ENCODE measurements at regions not wholly inside any gene's neighbourhood (a gene's known extent, or its start where the extent isn't known, plus 50 kb on each side); places are given as distances from the start of the nearest gene placed in this dataset.

DNA sequence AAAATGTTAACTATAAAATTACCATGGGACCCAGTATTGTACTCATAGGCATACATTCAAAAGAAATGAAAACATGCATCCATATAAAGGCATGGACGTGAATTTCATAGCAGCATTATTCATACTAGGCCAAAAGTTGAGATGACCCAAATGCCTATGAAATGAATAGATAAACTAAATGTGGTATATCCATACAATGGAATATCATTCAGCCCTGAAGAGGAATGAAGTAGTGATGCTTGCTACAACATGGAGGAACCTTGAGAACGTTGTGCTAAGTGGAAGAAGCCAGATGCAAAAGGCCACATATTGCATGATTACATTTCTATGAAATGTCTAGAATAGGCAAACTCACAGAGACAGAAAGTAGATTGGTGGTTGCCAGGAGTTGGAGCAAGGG, 127.1 kb upstream of the IPO9 start:
- Mint-ChIP-seq H3K36me3 (ENCODE audit: low read depth) (no peaks in the 10 kb centered on the region), H3K9me3 (peaks cover 6% of the 10 kb centered on the region), H3K4me3 (no peak overlapping the region), H3K4me1 (ENCODE audit: low read depth) (peaks cover 3% of the 10 kb centered on the region), H3K27ac (no peak overlapping the region), H3K27me3 (ENCODE audit: low read depth) (peaks cover 3% of the 10 kb centered on the region)
- no peak for DNase-seq (ENCODE audit: low spot score)

DNA sequence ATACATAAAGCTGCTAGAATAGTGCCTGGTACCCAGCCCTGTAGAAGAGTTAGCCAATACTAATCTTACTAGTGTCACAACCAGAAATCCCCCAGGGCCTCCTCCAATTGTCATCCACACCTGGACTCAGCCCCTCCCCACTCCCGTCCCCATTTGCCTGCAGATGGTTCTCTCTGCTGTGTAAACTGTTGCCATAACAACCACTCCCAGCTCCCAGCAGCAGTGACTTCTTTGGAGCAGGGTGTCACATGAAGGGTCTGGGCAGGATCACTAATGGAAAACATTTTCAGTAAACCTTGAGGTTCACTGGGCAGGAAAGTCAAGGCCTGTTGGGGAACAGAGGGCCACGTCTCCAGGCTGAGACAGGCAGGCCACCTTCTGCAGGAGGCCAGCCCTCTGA, 126.0 kb upstream of the IPO9 start:
- peaks cover 3% of the 10 kb centered on the region for H3K4me1 Mint-ChIP-seq (ENCODE audit: low read depth)
- peaks cover 6% of the 10 kb centered on the region for H3K9me3 Mint-ChIP-seq
- no peaks in the 10 kb centered on the region for H3K36me3 Mint-ChIP-seq (ENCODE audit: low read depth)
- no peak overlapping the region for H3K27ac Mint-ChIP-seq
- peaks cover 3% of the 10 kb centered on the region for H3K27me3 Mint-ChIP-seq (ENCODE audit: low read depth)
- DNase-seq (ENCODE audit: low spot score): no peak
- H3K4me3 Mint-ChIP-seq: no peak overlapping the region

GRCh38 chr1:201703621-201704438, 125.1 kb upstream of the IPO9 start:
- Mint-ChIP-seq H3K4me1 (ENCODE audit: low read depth) (peaks cover 3% of the 10 kb centered on the region), H3K9me3 (peaks cover 6% of the 10 kb centered on the region), H3K27ac (no peak overlapping the region), H3K4me3 (no peak overlapping the region), H3K36me3 (ENCODE audit: low read depth) (no peaks in the 10 kb centered on the region), H3K27me3 (ENCODE audit: low read depth) (peaks cover 3% of the 10 kb centered on the region)
- DNase-seq (ENCODE audit: low spot score): peak; percentile 44

- Mint-ChIP-seq H3K36me3 (ENCODE audit: low read depth) (no peaks in the 10 kb centered on the region), H3K9me3 (peaks cover 6% of the 10 kb centered on the region)
Observed at GRCh38 chr1:201704439-201704792, 124.5 kb upstream of the IPO9 start.

GRCh38 chr1:201705389-201705788, 123.6 kb upstream of the IPO9 start:
- H3K27ac Mint-ChIP-seq: no peak overlapping the region
- peaks cover 3% of the 10 kb centered on the region for H3K27me3 Mint-ChIP-seq (ENCODE audit: low read depth)
- H3K4me1 Mint-ChIP-seq (ENCODE audit: low read depth): no peaks in the 10 kb centered on the region

More at GRCh38 chr1:201704439-201704792, 124.5 kb upstream of the IPO9 start:
- H3K27ac Mint-ChIP-seq: no peak overlapping the region
- peaks cover 3% of the 10 kb centered on the region for H3K27me3 Mint-ChIP-seq (ENCODE audit: low read depth)
- no peak for DNase-seq (ENCODE audit: low spot score)
- peaks cover 3% of the 10 kb centered on the region for H3K4me1 Mint-ChIP-seq (ENCODE audit: low read depth)
- no peak overlapping the region for H3K4me3 Mint-ChIP-seq

GRCh38 chr1:201706109-201706508, 122.8 kb upstream of the IPO9 start:
- H3K27ac Mint-ChIP-seq: no peak overlapping the region
- no peak for DNase-seq (ENCODE audit: low spot score)
- H3K36me3 Mint-ChIP-seq (ENCODE audit: low read depth): no peaks in the 10 kb centered on the region
- peaks cover 3% of the 10 kb centered on the region for H3K27me3 Mint-ChIP-seq (ENCODE audit: low read depth)
- H3K4me1 Mint-ChIP-seq (ENCODE audit: low read depth): no peaks in the 10 kb centered on the region
- H3K4me3 Mint-ChIP-seq: no peak overlapping the region
- peaks cover 6% of the 10 kb centered on the region for H3K9me3 Mint-ChIP-seq

More at GRCh38 chr1:201705389-201705788, 123.6 kb upstream of the IPO9 start:
- no peak overlapping the region for H3K4me3 Mint-ChIP-seq
- peaks cover 6% of the 10 kb centered on the region for H3K9me3 Mint-ChIP-seq
- no peak for DNase-seq (ENCODE audit: low spot score)
- H3K36me3 Mint-ChIP-seq (ENCODE audit: low read depth): no peaks in the 10 kb centered on the region

DNA sequence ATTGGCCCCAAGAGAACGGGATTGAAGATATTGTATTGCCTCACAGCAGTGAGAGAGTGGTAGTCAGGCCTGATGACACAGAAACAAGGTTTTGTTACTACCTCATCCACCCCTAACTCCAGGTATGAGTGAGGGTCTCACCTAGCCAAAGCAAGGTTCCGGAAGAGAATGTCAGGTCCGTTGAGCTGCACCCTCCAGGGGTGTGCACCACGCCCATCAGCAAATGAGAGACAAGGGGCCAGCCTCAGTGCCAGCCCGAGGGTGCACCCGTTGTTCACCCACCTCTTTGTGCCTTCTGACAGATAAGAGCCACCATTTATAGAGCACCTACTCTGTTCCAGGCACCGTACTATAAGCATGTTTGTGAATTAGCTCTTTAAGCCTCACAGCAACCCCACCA, 121.9 kb upstream of the IPO9 start:
- no peak overlapping the region for H3K27ac Mint-ChIP-seq
- H3K36me3 Mint-ChIP-seq (ENCODE audit: low read depth): no peaks in the 10 kb centered on the region
- H3K9me3 Mint-ChIP-seq: no peaks in the 10 kb centered on the region
- no peak overlapping the region for H3K4me3 Mint-ChIP-seq
- H3K27me3 Mint-ChIP-seq (ENCODE audit: low read depth): peaks cover 3% of the 10 kb centered on the region
- H3K4me1 Mint-ChIP-seq (ENCODE audit: low read depth): no peaks in the 10 kb centered on the region
- no peak for DNase-seq (ENCODE audit: low spot score)

GRCh38 chr1:201707656-201708055, 121.3 kb upstream of the IPO9 start:
- Mint-ChIP-seq H3K4me1 (ENCODE audit: low read depth) (no peaks in the 10 kb centered on the region), H3K9me3 (no peaks in the 10 kb centered on the region), H3K27ac (no peak overlapping the region), H3K27me3 (ENCODE audit: low read depth) (peaks cover 3% of the 10 kb centered on the region), H3K4me3 (no peak overlapping the region), H3K36me3 (ENCODE audit: low read depth) (no peaks in the 10 kb centered on the region)
- no peak for DNase-seq (ENCODE audit: low spot score)

GRCh38 chr1:201708085-201708512, 120.9 kb upstream of the IPO9 start:
- no peak overlapping the region for H3K27ac Mint-ChIP-seq

DNA sequence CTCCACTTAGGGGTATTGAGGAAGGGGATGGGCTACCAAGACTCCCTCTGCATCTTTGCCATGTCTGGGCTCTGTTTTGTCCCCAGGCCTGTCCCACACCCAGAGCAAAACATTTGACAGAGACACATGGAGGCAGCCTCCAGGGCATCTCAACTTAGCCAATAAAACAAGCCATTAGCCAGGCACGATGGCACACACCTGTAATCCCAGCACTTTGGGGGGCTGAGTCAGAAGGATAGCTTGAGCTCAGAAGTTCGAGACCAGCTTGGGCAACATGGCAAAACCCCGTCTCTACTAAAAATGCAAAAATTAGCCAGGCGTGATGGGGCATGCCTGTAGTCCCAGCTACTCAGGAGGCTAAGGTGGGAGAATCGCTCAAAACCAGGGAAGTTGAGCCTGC, 120.3 kb upstream of the IPO9 start:
- Mint-ChIP-seq H3K4me1 (ENCODE audit: low read depth) (no peaks in the 10 kb centered on the region), H3K27ac (no peak overlapping the region), H3K4me3 (no peak overlapping the region), H3K27me3 (ENCODE audit: low read depth) (peaks cover 3% of the 10 kb centered on the region), H3K9me3 (no peaks in the 10 kb centered on the region), H3K36me3 (ENCODE audit: low read depth) (no peaks in the 10 kb centered on the region)
- DNase-seq (ENCODE audit: low spot score): no peak

More at GRCh38 chr1:201708085-201708512, 120.9 kb upstream of the IPO9 start:
- no peak for DNase-seq (ENCODE audit: low spot score)
- Mint-ChIP-seq H3K9me3 (no peaks in the 10 kb centered on the region), H3K4me1 (ENCODE audit: low read depth) (no peaks in the 10 kb centered on the region), H3K36me3 (ENCODE audit: low read depth) (no peaks in the 10 kb centered on the region), H3K27me3 (ENCODE audit: low read depth) (peaks cover 3% of the 10 kb centered on the region), H3K4me3 (no peak overlapping the region)

GRCh38 chr1:201709564-201710295, 119.2 kb upstream of the IPO9 start:
- Mint-ChIP-seq H3K27ac (no peak overlapping the region), H3K9me3 (no peaks in the 10 kb centered on the region), H3K36me3 (ENCODE audit: low read depth) (no peaks in the 10 kb centered on the region), H3K4me1 (ENCODE audit: low read depth) (no peaks in the 10 kb centered on the region), H3K27me3 (ENCODE audit: low read depth) (peaks cover 3% of the 10 kb centered on the region), H3K4me3 (no peak overlapping the region)
- peak; percentile 25 for DNase-seq (ENCODE audit: low spot score)

DNA sequence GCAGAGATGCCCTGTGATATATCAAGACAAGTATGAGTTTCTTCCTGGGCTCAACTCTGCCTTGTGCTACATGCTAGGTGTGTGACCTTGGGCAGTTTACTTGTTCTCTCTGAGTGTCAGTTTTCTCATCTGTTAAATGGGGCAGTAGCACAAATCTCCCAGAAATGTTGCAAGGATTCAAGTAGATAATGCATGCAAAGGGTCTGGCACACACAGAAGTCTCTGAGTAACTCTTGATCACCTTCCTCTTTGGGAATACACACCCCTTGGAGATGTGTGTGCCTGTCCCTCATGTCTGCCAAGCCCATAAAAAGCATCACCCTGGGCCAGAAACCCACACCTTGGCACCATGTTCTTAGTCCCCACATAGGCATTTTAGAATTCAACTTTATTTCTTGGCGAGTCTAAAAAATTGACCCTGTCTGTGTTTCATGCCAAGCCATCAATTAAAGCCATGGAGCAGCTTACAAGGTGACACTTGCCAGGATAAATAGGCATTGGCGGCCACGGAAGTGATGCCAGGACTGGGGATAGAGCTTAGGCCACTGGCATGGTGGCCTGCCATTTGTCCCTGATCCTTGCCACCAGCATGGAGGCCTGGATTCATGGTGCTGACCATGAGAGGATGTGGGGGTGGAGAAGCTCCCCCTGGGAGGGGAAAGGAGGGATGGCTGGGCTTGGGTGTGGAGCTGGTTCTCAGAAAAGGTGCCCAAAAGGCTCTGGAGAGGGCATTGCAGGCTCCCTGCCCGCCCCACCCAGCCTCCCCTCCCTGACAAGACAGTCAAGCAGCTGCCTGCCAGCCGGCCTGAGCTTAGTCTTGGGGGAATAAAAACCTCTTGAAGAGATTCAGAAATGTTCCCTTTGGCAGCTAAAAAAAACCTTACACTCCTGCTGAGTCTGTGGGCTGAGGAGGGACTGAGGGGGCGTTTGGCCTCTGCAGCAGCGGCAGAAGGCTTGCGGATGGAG, 118.0 kb upstream of the IPO9 start:
- Mint-ChIP-seq H3K36me3 (ENCODE audit: low read depth) (no peaks in the 10 kb centered on the region), H3K9me3 (no peaks in the 10 kb centered on the region), H3K27ac (no peak overlapping the region), H3K4me1 (ENCODE audit: low read depth) (no peaks in the 10 kb centered on the region), H3K4me3 (no peak overlapping the region), H3K27me3 (ENCODE audit: low read depth) (no peaks in the 10 kb centered on the region)
- DNase-seq (ENCODE audit: low spot score): no peak

DNA sequence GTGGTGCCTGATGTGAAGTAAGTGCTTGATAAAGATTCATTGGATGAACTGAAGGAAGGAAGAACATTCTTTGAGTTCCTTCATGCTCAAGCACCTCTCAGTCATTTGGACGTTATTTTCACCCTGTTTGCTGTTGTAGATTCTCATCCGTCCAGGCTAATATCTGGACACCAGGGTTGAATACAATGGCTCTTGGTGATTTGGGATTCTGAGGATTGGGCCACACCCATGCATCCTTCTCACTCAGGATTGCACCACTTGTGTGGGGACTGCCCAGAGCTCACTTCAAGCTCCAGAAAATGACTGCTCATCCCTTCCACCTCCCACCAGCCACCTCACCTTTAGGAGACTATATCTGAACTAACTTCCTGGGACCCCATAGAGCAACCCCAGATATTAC, 117.1 kb upstream of the IPO9 start:
- Mint-ChIP-seq H3K4me1 (ENCODE audit: low read depth) (no peaks in the 10 kb centered on the region), H3K9me3 (no peaks in the 10 kb centered on the region)
- no peak for DNase-seq (ENCODE audit: low spot score)

More for the DNA sequence above, 117.1 kb upstream of the IPO9 start:
- Mint-ChIP-seq H3K36me3 (ENCODE audit: low read depth) (no peaks in the 10 kb centered on the region), H3K4me3 (no peak overlapping the region), H3K27ac (no peak overlapping the region), H3K27me3 (ENCODE audit: low read depth) (no peaks in the 10 kb centered on the region)
